ENCODE measurements at regions not wholly inside any gene's neighbourhood (a gene's known extent, or its start where the extent isn't known, plus 50 kb on each side); places are given as distances from the start of the nearest gene placed in this dataset.

GRCh38 chr3:180836766-180837165 is 75.7 kb upstream of the FXR1 start:
- Histone ChIP-seq H2BK15ac (ENCODE audit: low read depth, low read length) (no peak overlapping the region), H3K18ac (ENCODE audit: insufficient read length, low read depth, low read length) (no peak overlapping the region), H3K23me2 (ENCODE audit: insufficient read length, low read depth, low read length, poor library complexity, severe bottlenecking) (no peaks in the 10 kb centered on the region), H3K14ac (ENCODE audit: insufficient read depth, low read length) (no peak overlapping the region), H3K27me3 (ENCODE audit: insufficient read depth, low read length) (no peaks in the 10 kb centered on the region), H3T11ph (ENCODE audit: low read length) (no peak overlapping the region), H3K79me1 (ENCODE audit: insufficient read depth, low read depth, low read length, poor library complexity, severe bottlenecking) (no peaks in the 10 kb centered on the region), H4K8ac (replicated peaks; ENCODE audit: insufficient read length, low read depth, low read length) (no peak overlapping the region), H4K20me1 (ENCODE audit: control insufficient read depth, insufficient read depth, insufficient read length) (no peaks in the 10 kb centered on the region), H3K4ac (ENCODE audit: low read depth, low read length) (no peak overlapping the region), H3K9me3 (ENCODE audit: control insufficient read depth, low read depth, low read length) (no peaks in the 10 kb centered on the region), H3K9ac (ENCODE audit: extremely low read depth, insufficient read length, low read length) (no peak overlapping the region), H3K79me2 (ENCODE audit: insufficient read depth, low read length) (no peaks in the 10 kb centered on the region), H2BK12ac (ENCODE audit: insufficient read length, low read depth, low read length) (no peak overlapping the region), H4K5ac (ENCODE audit: insufficient read length, low read depth, low read length) (no peak overlapping the region), H3K56ac (ENCODE audit: insufficient read length, low read depth, low read length) (no peak overlapping the region), H2BK120ac (ENCODE audit: low read depth, low read length, poor library complexity, severe bottlenecking) (no peak overlapping the region), H4K91ac (ENCODE audit: insufficient read length, low read depth, low read length) (no peak overlapping the region), H3K4me2 (ENCODE audit: insufficient read depth, insufficient read length, low read length) (no peak overlapping the region), H2AK5ac (ENCODE audit: insufficient read length, low read length) (no peak overlapping the region), H3K4me1 (ENCODE audit: insufficient read depth, low read length) (no peaks in the 10 kb centered on the region), H2BK20ac (ENCODE audit: low read depth, low read length, poor library complexity, severe bottlenecking) (no peak overlapping the region), H3K27ac (ENCODE audit: insufficient read length, low read depth, low read length) (no peak overlapping the region), H3K23ac (ENCODE audit: insufficient read length, low read depth, low read length) (no peak overlapping the region), H2BK5ac (ENCODE audit: insufficient read length, low read length) (no peak overlapping the region), H2AFZ (ENCODE audit: low read length) (no peak overlapping the region)
- Mint-ChIP-seq H3K36me3 (ENCODE audit: insufficient read depth in 1 of 3, low read depth in 3 of 3) (no peaks in the 10 kb centered on the region), H3K27ac (no peak overlapping the region), H3K4me3 (no peak overlapping the region), H3K4me1 (peaks cover 0 to 4% of the 10 kb centered on the region in 2 experiments; a peak in 1 of 4 replicates), H3K9me3 (peaks cover 0 to 6% of the 10 kb centered on the region in 2 experiments; a peak in 1 of 5 replicates), H3K27me3 (ENCODE audit: low read depth) (no peaks in the 10 kb centered on the region)
- no peak for TF ChIP-seq CTCF (conservative IDR thresholded peaks at IDR 0.05)
- no CpG with 5 or more reads among the region's 1 CpG for WGBS (ENCODE audit: extremely low coverage, insufficient read length, low lambda C conversion rate)
- no peak for DNase-seq
